ENCODE measurements at regions not wholly inside any gene's neighbourhood (a gene's known extent, or its start where the extent isn't known, plus 50 kb on each side); places are given as distances from the start of the nearest gene placed in this dataset.
"Not testable (repeated sequence)": the region's sequence is repeated elsewhere in the genome, so short reads cannot be mapped to it uniquely, and the experiment has no call there.

DNA sequence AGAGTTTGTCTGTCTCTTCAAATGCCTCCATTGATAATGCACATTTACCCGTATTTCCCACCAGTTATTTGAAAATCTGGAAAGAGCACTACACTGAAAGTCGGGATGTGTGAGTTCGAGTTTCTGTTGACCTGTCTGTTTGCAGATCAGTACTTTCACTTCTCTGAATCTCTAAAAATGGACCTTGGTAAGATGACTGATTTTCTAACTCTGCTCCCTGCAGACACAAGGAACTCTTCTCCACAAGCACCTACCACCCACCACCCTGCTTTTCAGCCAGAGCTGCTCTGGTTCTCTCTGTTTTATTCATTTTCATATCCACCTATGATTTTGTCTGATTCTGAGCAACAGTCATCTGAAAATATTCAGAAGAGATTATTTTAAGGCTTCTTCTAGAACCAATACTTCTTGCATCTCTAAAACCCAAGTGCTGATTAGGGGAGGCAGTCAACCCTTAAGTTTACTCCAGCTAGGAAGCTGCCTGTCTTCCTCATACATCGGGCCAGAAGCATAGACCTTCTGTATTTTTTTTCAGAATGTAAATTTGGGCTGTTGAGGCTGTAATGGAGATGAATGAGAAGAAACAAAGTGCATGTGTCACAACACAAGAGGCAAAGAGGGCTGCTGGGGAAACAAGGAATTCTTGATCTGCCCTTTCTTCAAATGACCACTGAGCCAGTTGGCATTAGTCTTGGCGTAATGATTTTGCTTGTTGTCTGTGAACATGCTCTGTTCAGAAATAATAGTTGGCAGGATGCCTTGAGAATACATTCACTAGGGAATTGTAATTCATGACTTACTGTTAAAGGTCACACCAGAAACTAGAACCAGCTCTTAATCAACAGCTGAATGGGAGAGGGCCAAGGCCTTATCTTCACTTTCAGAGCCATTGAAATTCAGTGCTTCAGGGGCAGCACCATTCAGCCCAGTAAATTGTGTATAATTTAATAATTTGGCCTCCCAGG, 85.4 kb upstream of the MYLIP start:
- no peaks in the 10 kb centered on the region for H3K9me3 Mint-ChIP-seq
- DNase-seq = no peak
- H3K36me3 ChIP-seq (ENCODE audit: control insufficient read depth, insufficient read depth, low read length) = no peaks in the 10 kb centered on the region
- no peaks in the 10 kb centered on the region for H3K27me3 ChIP-seq (ENCODE audit: control insufficient read depth, insufficient read depth, low read length)
- no peaks in the 10 kb centered on the region for H3K4me1 Mint-ChIP-seq
- no peak overlapping the region for H3K4me3 Mint-ChIP-seq
- no peaks in the 10 kb centered on the region for H3K4me1 ChIP-seq (ENCODE audit: control insufficient read depth, insufficient read depth, low read length)
- H3K27me3 Mint-ChIP-seq (ENCODE audit: low read depth in 2 of 2) = no peaks in the 10 kb centered on the region
- H3K27ac ChIP-seq (ENCODE audit: low read length) = no peak overlapping the region
- ATAC-seq = no peak
- no peak overlapping the region for H3K4me3 ChIP-seq (ENCODE audit: low read length)
- H3K27ac Mint-ChIP-seq = no peak overlapping the region
- intact Hi-C loops (cut with micrococcal nuclease) = no loop called here
- H3K36me3 Mint-ChIP-seq = no peaks in the 10 kb centered on the region
- H3K9me3 ChIP-seq (ENCODE audit: control insufficient read depth, insufficient read depth, low read length) = no peaks in the 10 kb centered on the region
- WGBS (ENCODE audit: insufficient coverage) = 87% methylated on average over 5 of the region's 5 CpGs
- TF ChIP-seq, protein P1, sequence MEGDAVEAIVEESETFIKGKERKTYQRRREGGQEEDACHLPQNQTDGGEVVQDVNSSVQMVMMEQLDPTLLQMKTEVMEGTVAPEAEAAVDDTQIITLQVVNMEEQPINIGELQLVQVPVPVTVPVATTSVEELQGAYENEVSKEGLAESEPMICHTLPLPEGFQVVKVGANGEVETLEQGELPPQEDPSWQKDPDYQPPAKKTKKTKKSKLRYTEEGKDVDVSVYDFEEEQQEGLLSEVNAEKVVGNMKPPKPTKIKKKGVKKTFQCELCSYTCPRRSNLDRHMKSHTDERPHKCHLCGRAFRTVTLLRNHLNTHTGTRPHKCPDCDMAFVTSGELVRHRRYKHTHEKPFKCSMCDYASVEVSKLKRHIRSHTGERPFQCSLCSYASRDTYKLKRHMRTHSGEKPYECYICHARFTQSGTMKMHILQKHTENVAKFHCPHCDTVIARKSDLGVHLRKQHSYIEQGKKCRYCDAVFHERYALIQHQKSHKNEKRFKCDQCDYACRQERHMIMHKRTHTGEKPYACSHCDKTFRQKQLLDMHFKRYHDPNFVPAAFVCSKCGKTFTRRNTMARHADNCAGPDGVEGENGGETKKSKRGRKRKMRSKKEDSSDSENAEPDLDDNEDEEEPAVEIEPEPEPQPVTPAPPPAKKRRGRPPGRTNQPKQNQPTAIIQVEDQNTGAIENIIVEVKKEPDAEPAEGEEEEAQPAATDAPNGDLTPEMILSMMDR (IDR thresholded peaks at IDR 0.05) = no peak

- Histone ChIP-seq H3K4me3 (ENCODE audit: low read length) (no peak overlapping the region), H3K4me1 (ENCODE audit: control insufficient read depth, insufficient read depth, low read length) (no peaks in the 10 kb centered on the region), H3K27ac (ENCODE audit: low read length) (no peak overlapping the region), H3K36me3 (ENCODE audit: control insufficient read depth, insufficient read depth, low read length) (no peaks in the 10 kb centered on the region), H3K9me3 (ENCODE audit: control insufficient read depth, insufficient read depth, low read length) (no peaks in the 10 kb centered on the region), H3K27me3 (ENCODE audit: control insufficient read depth, insufficient read depth, low read length) (no peaks in the 10 kb centered on the region)
- Mint-ChIP-seq H3K4me1 (no peaks in the 10 kb centered on the region), H3K27ac (no peak overlapping the region), H3K9me3 (no peaks in the 10 kb centered on the region), H3K36me3 (no peaks in the 10 kb centered on the region), H3K4me3 (no peak overlapping the region), H3K27me3 (ENCODE audit: low read depth in 2 of 2) (no peaks in the 10 kb centered on the region)
- no peak for DNase-seq
- no peak for ATAC-seq
- intact Hi-C loops (cut with micrococcal nuclease) = no loop called here
- WGBS (ENCODE audit: insufficient coverage) = no CpG with 5 or more reads among the region's 3 CpGs
- TF ChIP-seq, protein P1 (IDR thresholded peaks at IDR 0.05) = no peak
These were observed 86.1 kb upstream of the MYLIP start for GRCh38 chr6:16042751-16043150.

DNA sequence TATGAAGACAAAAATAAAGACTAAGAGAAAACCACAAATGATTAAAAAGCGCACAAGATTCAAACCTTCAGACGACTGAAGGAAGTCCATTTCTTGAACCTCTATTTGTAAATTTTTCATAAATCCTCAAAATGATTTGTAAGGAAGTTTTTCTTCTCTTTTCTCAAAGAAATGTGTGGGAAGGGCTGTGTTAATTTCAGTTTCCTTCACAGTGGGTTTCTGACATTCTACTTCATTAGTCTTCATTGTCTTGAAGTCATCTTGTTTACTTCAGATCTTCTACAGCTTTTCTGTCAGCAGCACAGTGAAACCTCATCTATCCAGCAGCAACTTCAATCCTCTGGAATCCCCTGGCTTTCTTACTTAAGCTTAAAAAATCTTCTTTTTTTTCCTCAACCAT, 87.6 kb upstream of the MYLIP start:
- H3K27ac ChIP-seq (ENCODE audit: low read length) = no peak overlapping the region
- TF ChIP-seq, protein P1 (IDR thresholded peaks at IDR 0.05) = no peak
- H3K27ac Mint-ChIP-seq = no peak overlapping the region
- no peak overlapping the region for H3K4me3 ChIP-seq (ENCODE audit: low read length)
- H3K4me1 Mint-ChIP-seq = no peaks in the 10 kb centered on the region
- H3K4me3 Mint-ChIP-seq = no peak overlapping the region
- H3K9me3 Mint-ChIP-seq = no peaks in the 10 kb centered on the region
- H3K36me3 Mint-ChIP-seq = no peaks in the 10 kb centered on the region
- WGBS (ENCODE audit: insufficient coverage) = no CpG with 5 or more reads among the region's 2 CpGs
- DNase-seq (no peak), ATAC-seq (no peak)
- H3K27me3 ChIP-seq (ENCODE audit: control insufficient read depth, insufficient read depth, low read length) = no peaks in the 10 kb centered on the region
- no peaks in the 10 kb centered on the region for H3K9me3 ChIP-seq (ENCODE audit: control insufficient read depth, insufficient read depth, low read length)
- no peaks in the 10 kb centered on the region for H3K27me3 Mint-ChIP-seq (ENCODE audit: low read depth in 2 of 2)
- intact Hi-C loops (cut with micrococcal nuclease) = no loop called here
- H3K36me3 ChIP-seq (ENCODE audit: control insufficient read depth, insufficient read depth, low read length) = no peaks in the 10 kb centered on the region
- H3K4me1 ChIP-seq (ENCODE audit: control insufficient read depth, insufficient read depth, low read length) = no peaks in the 10 kb centered on the region

- Histone ChIP-seq H3K27ac (ENCODE audit: low read length) (no peak overlapping the region), H3K4me3 (ENCODE audit: low read length) (no peak overlapping the region), H3K4me1 (ENCODE audit: control insufficient read depth, insufficient read depth, low read length) (no peaks in the 10 kb centered on the region), H3K9me3 (ENCODE audit: control insufficient read depth, insufficient read depth, low read length) (no peaks in the 10 kb centered on the region), H3K36me3 (ENCODE audit: control insufficient read depth, insufficient read depth, low read length) (no peaks in the 10 kb centered on the region), H3K27me3 (ENCODE audit: control insufficient read depth, insufficient read depth, low read length) (no peaks in the 10 kb centered on the region)
- DNase-seq (no peak), ATAC-seq (no peak)
- H3K36me3 Mint-ChIP-seq = no peaks in the 10 kb centered on the region
- no peak overlapping the region for H3K4me3 Mint-ChIP-seq
- TF ChIP-seq, protein P1 (IDR thresholded peaks at IDR 0.05) = no peak
- H3K9me3 Mint-ChIP-seq = no peaks in the 10 kb centered on the region
- 99% methylated on average over 15 of the region's 15 CpGs for WGBS (ENCODE audit: insufficient coverage)
- no peak overlapping the region for H3K27ac Mint-ChIP-seq
- intact Hi-C loops (cut with micrococcal nuclease) = no loop called here
- H3K4me1 Mint-ChIP-seq = no peaks in the 10 kb centered on the region
- no peaks in the 10 kb centered on the region for H3K27me3 Mint-ChIP-seq (ENCODE audit: low read depth in 2 of 2)
These were observed 88.3 kb upstream of the MYLIP start for GRCh38 chr6:16040628-16040974.

DNA sequence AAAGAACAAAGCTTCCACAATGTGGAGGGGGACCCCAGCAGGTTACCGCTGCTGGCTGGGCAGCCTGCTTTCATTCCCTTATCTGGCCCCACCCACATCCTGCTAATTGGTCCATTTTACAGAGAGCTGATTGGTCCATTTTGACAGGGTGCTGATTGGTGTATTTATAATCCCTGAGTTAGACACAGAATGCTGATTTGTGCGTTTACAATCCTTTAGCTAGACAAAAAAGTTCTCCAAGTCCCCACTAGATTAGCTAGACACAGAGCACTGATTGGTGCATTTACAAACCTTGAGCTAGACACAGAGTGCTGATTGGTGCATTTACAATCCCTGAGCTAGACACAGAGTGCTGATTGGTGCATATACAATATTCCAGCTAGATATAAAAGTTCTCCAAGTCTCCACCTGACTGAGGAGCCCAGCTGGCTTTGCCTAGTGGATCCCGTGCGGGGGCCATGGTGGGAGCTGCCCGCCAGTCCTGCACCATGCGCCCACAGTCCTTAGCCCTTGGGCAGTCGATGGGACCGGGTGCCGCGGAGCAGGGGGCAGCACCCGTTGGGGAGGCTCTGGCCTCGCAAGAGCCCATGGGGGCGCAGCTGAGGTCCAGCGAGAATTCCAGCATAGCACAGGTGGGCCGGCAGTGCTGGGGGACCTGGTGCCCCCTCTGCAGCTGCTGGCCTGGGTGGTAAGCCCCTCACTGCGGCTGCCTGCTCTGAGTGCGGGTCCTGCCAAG, 88.8 kb upstream of the MYLIP start:
- H3K4me1 Mint-ChIP-seq; H3K36me3 Mint-ChIP-seq; H3K9me3 ChIP-seq (ENCODE audit: control insufficient read depth, insufficient read depth, low read length); H3K4me3 Mint-ChIP-seq; H3K36me3 ChIP-seq (ENCODE audit: control insufficient read depth, insufficient read depth, low read length); H3K27me3 Mint-ChIP-seq (ENCODE audit: low read depth in 2 of 2); DNase-seq; ATAC-seq; H3K4me3 ChIP-seq (ENCODE audit: low read length); H3K27me3 ChIP-seq (ENCODE audit: control insufficient read depth, insufficient read depth, low read length); H3K27ac ChIP-seq (ENCODE audit: low read length); H3K4me1 ChIP-seq (ENCODE audit: control insufficient read depth, insufficient read depth, low read length); intact Hi-C loops (cut with micrococcal nuclease); H3K27ac Mint-ChIP-seq; H3K9me3 Mint-ChIP-seq: not testable (repeated sequence)
- WGBS (ENCODE audit: insufficient coverage) = 98% methylated on average over 17 of the region's 17 CpGs
